ENCODE measurements at regions not wholly inside any gene's neighbourhood (a gene's known extent, or its start where the extent isn't known, plus 50 kb on each side); places are given as distances from the start of the nearest gene placed in this dataset.
"Not testable (repeated sequence)": the region's sequence is repeated elsewhere in the genome, so short reads cannot be mapped to it uniquely, and the experiment has no call there.

DNA sequence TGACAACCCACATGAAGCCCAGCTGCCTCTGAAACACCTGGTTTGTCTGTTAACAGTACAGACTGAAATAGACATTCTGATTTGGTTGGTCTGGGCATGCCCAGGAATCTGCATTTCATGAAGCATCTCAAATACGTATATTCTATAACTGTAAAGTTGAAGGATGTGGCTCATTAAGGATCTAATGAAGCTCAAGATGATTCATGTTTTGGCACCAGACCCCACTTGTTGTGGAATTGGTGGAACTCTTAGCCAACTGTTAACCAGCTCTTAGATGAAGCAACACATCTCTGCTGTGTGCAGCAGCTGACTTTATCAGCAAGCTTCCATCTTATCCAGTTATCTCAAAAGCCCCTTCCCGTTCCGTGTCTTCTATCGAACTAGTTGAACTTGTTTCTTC lies 232.2 kb downstream of the INSC start:
- TF ChIP-seq, protein P1, sequence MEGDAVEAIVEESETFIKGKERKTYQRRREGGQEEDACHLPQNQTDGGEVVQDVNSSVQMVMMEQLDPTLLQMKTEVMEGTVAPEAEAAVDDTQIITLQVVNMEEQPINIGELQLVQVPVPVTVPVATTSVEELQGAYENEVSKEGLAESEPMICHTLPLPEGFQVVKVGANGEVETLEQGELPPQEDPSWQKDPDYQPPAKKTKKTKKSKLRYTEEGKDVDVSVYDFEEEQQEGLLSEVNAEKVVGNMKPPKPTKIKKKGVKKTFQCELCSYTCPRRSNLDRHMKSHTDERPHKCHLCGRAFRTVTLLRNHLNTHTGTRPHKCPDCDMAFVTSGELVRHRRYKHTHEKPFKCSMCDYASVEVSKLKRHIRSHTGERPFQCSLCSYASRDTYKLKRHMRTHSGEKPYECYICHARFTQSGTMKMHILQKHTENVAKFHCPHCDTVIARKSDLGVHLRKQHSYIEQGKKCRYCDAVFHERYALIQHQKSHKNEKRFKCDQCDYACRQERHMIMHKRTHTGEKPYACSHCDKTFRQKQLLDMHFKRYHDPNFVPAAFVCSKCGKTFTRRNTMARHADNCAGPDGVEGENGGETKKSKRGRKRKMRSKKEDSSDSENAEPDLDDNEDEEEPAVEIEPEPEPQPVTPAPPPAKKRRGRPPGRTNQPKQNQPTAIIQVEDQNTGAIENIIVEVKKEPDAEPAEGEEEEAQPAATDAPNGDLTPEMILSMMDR (IDR thresholded peaks at IDR 0.05; ENCODE audit: extremely low read depth, insufficient read depth, missing control alignments), result no peak
- DNase-seq (ENCODE audit: low spot score), result no peak
- in situ Hi-C loops (cut with MboI; ENCODE audit: low pct_unique_long_range_greater_than_20kb, low sequenced_read_pairs, unreplicated experiment), result no loop called here

DNA sequence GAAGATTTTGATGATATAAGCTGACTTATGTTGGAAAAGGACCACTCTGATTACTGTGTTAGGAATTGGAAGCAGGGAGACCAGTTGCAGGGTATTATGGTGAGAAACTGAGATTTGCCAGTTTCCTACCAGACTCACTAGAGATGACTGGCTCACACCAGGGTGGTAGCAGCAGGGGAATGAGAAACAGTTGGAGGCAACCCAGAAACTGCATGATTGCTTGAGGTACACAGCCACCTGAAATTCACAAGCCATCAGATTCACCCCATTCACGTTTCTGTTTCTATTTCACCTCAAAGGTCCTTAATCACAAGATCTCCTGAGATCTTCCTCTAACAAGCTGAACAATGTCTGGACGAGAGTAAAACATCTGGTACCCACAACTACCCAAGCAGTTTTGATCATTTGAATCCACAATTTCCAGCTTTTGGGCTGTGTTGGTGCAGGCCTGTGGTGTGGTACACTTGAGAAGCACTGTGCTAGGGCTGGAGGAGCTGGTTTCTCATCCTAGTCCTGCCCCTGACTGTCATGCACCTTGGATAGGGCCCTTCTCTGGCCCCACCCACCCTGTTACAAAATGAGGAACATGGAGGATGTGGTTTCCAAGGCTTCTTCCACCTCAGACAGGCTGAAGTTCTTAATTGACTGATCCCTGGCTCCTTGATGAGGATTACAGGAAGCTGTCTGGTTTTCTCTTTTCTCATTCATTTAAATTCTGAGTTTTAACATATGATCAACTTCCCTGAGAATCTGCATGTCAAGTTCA lies 233.4 kb downstream of the INSC start:
- in situ Hi-C loops (cut with MboI; ENCODE audit: low pct_unique_long_range_greater_than_20kb, low sequenced_read_pairs, unreplicated experiment), result no loop called here
- TF ChIP-seq, protein P1 (IDR thresholded peaks at IDR 0.05; ENCODE audit: extremely low read depth, insufficient read depth, missing control alignments), result no peak
- DNase-seq (ENCODE audit: low spot score), result no peak

DNA sequence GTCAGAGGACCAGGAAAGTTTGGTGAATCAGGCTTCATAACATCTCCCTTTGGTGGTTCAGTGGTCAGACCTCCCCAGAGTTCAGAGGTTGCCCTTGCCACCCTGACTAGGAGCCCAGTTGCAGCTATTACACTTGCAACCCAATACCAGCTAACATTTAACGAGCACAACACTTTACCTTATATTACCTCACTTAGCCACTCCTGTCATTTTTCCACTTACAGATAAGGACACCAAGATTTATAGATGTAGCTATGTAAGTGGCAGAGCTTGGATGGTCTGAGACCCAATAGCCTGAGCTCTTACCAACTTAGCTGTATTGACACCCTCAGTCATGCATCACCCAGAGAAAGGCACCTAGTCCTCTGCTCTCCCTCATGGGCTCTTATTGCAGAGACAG lies 234.7 kb downstream of the INSC start:
- no peak for DNase-seq (ENCODE audit: low spot score)
- TF ChIP-seq, protein P1 (IDR thresholded peaks at IDR 0.05; ENCODE audit: extremely low read depth, insufficient read depth, missing control alignments), result no peak
- in situ Hi-C loops (cut with MboI; ENCODE audit: low pct_unique_long_range_greater_than_20kb, low sequenced_read_pairs, unreplicated experiment), result no loop called here

DNA sequence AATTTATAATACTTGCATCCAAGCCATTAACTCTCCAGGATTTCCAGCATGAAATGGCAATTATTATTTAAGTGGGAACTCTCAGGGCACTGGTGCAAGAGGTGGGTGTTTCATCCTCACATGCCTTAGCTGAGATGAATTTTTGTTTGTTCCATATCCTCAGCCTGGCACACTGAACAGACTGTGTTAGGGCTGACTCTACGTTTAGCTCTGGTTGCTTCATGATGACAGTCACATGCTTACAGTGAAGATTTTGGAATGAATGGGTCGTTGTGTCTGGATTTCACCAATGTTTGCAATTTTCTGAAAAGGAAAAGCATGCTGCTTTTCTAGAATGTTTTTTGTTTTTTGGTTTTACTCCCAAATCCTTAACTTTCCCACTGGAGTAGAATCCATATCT lies 246.6 kb downstream of the INSC start:
- no peak for DNase-seq (ENCODE audit: low spot score)
- TF ChIP-seq, protein P1 (IDR thresholded peaks at IDR 0.05; ENCODE audit: extremely low read depth, insufficient read depth, missing control alignments), result no peak
- in situ Hi-C loops (cut with MboI; ENCODE audit: low pct_unique_long_range_greater_than_20kb, low sequenced_read_pairs, unreplicated experiment), result no loop called here

DNA sequence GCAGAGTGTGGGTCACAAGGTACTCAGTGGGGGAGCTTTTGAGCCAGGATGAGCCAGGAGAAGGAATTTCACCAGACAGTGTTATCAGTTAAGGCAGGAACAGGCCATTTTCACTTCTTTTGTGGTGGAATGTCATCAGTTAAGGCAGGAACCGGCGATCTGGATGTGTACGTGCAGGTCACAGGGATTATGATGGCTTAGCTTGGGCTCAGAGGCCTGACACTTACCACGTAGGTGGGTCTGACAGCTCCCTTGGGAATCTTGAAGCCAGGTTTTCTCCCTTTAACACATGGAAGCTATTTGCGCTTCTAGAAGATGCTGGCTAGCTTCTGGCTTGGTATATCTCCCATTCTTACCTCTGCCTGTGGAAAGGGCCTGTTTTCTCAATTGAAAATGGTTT lies 250.6 kb downstream of the INSC start:
- DNase-seq (ENCODE audit: low spot score); in situ Hi-C loops (cut with MboI; ENCODE audit: low pct_unique_long_range_greater_than_20kb, low sequenced_read_pairs, unreplicated experiment): not testable (repeated sequence)

DNA sequence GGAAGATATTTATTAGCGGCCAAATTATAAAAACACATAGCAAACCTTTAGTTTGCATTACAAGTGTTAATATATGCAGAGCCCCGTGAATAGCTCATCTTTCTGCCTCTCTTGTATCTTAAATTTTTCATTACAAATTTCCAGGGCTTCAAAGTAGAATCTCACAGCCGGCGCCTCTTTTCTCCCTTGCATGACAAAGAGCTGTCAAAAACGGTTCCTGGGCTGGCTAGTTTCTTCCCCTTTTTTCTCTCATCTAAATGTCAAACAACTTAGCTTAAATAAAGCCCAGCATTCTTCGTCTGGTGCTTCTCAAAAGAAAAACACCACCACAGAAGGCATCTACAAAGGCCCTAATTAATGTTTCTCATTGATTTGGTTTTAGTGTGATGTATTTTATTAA lies 253.0 kb downstream of the INSC start:
- TF ChIP-seq, protein P1 (IDR thresholded peaks at IDR 0.05; ENCODE audit: extremely low read depth, insufficient read depth, missing control alignments), result no peak
- DNase-seq (ENCODE audit: low spot score), result no peak
- in situ Hi-C loops (cut with MboI; ENCODE audit: low pct_unique_long_range_greater_than_20kb, low sequenced_read_pairs, unreplicated experiment), result no loop called here

DNA sequence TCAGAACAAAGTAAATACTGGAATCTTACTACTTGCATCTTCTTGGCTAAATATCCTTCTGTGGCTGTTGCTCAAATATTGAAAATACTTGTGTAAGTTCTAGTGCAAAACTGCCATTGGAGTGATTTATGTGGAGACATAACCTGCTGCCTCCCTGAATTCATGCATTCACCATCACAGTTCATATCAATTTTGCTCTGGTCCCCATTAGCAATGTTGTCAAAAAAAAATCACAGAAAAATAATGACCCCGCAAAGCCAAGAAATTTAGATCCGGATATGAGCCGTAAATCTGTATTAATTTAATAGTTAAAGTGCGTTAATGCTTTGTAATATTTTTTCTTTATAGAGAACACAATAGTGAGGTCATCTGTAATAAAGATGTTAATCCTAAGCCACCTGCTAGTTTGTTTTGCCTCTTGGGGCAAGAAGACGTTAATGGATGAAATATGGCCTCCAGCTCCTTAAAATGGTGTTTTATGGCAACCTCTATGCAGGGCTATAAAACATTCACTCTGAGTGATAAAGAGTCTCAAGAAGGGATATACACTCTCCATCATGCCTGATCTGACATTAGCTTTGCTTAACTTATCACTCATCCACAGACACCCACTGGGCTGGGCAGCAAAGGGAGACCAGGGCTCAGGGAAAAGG lies 255.9 kb downstream of the INSC start:
- in situ Hi-C loops (cut with MboI; ENCODE audit: low pct_unique_long_range_greater_than_20kb, low sequenced_read_pairs, unreplicated experiment), result no loop called here
- DNase-seq (ENCODE audit: low spot score), result no peak
- TF ChIP-seq, protein P1 (IDR thresholded peaks at IDR 0.05; ENCODE audit: extremely low read depth, insufficient read depth, missing control alignments), result no peak
